Large intestine (tissue), 3 donors: ENCODE measurements at regions not wholly inside any gene's neighbourhood (a gene's known extent, or its start where the extent isn't known, plus 50 kb on each side); places are given as distances from the start of the nearest gene placed in this dataset.
"Not testable (repeated sequence)": the region's sequence is repeated elsewhere in the genome, so short reads cannot be mapped to it uniquely, and the experiment has no call there.

Experiments used
- DNase-seq, 2 donors: peaks; one replicate each; pipeline versions ENCODE4 v3.0.0 to v3.0.0-alpha.2; 2013
- H3K27ac ChIP-seq: one replicate; pipeline ENCODE4 v1.5.1; 2013; ENCODE audit warnings: low read length
- H3K27me3 ChIP-seq: 2 replicates; pipeline ENCODE4 v1.6.1; 2013; ENCODE audit warnings: low read length; ENCODE audit not compliant: control insufficient read depth, insufficient read depth
- H3K36me3 ChIP-seq: 2 replicates; pipeline ENCODE4 v1.6.1; 2013; ENCODE audit warnings: low read length; ENCODE audit not compliant: control insufficient read depth, insufficient read depth
- H3K4me1 ChIP-seq: one replicate; pipeline ENCODE4 v1.6.1; 2013; ENCODE audit warnings: low read length; ENCODE audit not compliant: control insufficient read depth, insufficient read depth
- H3K4me3 ChIP-seq: one replicate; pipeline ENCODE4 v1.5.1; 2013; ENCODE audit warnings: low read length
- H3K9me3 ChIP-seq: one replicate; pipeline ENCODE4 v1.6.1; 2013; ENCODE audit warnings: mild to moderate bottlenecking, low read depth, low read length, moderate library complexity; ENCODE audit not compliant: control insufficient read depth
- WGBS: methylation state at CpG from one replicate; pipeline ENCODE4 v1.1.5; 2013; ENCODE audit warnings: low lambda C conversion rate; ENCODE audit not compliant: insufficient coverage; 5-methylcytosine and 5-hydroxymethylcytosine counted together

DNA sequence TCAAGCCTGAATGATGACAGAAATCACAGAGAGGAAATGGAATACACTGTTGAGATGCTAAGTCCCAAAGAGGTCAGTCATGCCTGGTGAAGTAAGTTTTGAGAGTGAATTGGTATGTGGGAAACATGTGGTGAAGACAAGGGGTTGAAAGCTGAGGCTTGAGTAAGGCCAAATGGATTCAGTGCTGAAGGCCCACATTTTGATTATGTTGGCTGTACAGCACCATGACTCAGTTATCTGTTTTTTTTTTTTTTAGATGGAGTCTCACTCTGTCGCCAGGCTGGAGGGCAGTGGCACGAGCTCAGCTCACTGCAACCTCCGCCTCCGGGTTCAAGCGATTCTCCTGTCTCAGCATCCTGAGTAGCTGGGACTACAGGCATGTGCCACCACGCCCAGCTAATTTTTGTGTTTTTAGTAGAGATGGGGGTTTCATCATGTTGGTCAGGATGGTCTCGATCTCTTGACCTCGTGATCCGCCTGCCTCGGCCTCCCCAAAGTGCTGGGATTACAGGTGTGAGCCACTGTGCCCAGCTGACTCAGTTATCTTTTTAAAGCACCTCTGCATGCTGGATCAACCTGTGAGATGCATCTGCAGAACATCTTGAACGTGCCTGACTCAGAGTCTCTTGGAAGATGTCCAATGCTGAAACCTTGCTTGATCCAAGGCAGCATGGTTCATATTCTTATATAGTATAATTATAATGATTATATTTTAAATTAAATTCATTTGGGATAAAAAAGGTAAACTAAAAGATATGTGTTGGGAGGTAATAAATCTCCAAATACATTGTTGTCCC lies 829.8 kb downstream of the TNS3 start:
- no CpG with 5 or more reads among the region's 11 CpGs for WGBS

DNA sequence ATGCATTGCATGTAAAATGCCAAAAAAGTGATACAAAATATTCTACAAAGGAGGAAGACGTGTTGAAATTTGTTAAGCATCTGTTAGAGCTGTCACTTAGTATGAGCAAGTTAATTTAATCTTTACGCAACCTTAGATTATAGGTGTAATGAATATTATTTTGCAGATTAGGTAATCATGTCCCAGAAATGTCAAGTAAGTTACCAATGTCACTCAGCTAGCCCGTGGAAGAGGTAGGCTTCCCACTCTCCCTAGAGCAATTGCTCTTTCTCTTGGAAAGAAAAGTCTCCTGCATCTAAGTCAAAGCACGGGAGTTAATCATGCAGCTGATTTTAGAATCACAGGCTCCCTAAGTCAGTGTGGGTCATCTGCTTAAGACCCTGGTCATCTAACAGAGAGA lies 830.4 kb upstream of the IGFBP3 start:
- DNase-seq: no peak
- Histone ChIP-seq H3K4me1 (no peaks in the 10 kb centered on the region), H3K9me3 (no peaks in the 10 kb centered on the region), H3K4me3 (no peak overlapping the region), H3K36me3 (no peaks in the 10 kb centered on the region), H3K27me3 (no peaks in the 10 kb centered on the region), H3K27ac (no peak overlapping the region)
- WGBS: 100% methylated on average over 1 of the region's 4 CpGs

More for the DNA sequence above, 829.8 kb downstream of the TNS3 start:
- not testable (repeated sequence) for DNase-seq, H3K27me3 ChIP-seq, H3K4me3 ChIP-seq, H3K4me1 ChIP-seq, H3K27ac ChIP-seq, H3K9me3 ChIP-seq, H3K36me3 ChIP-seq

DNA sequence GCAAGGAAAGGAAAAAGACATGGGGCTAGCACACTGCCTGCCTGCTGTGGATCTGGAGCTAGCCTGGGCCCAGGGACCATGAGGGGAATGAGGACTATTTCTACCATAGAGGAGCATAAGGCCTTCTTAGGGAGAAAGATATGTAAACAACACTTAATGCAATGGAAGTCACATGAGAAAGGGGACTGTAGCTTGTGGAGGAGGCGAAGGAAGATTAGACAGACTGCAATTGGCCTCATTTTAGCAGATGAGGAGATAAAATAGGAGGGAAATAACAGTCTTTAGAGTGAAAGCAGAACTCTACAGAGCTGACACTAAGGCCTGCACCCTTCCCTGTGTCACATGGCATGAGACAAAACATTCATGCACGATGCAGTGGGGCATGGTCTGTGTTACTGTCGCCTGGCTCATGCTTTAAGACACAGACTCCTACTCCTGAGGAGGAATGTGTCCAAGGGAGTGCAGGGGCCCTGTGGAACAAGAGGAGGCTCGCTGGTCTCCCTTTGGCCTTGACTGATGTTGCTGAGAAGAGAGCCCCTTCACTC lies 829.3 kb upstream of the IGFBP3 start:
- Histone ChIP-seq H3K27me3 (no peaks in the 10 kb centered on the region), H3K27ac (no peak overlapping the region), H3K4me3 (no peak overlapping the region), H3K4me1 (no peaks in the 10 kb centered on the region), H3K36me3 (no peaks in the 10 kb centered on the region), H3K9me3 (no peaks in the 10 kb centered on the region)
- DNase-seq: no peak
- no CpG with 5 or more reads among the region's 4 CpGs for WGBS

DNA sequence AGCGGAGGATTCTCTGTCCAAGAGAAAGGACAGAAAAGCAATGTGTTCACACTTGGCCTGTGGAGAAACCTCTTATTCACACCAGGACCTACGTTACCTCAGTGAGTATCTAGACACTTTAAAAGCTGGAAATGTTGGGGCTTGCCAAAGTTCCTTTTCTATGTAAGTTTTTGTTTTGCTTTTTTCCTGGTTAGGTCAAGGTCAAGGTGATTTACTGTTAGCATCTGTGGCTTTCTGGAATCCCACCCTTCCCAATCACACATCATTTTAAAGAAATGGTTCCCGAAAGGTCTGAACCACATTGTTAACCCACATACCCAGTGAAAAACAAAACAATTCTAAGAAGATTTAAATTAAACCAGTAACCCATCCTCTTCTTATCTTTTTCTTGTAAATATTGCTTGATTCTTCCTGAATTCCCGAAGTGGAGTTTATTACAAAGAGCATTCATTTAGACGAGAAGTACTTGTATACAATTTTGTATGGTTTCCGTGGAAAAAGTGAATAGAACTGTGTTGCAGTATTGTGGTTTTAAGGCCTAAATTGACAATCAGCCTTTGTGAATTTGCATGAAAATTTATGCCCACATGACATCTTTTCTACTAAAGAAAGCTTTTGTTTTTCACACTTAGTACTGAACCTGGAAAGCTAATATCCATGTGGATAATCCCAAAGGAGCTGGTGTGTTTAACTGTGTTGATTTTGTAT lies 827.0 kb upstream of the IGFBP3 start:
- no peak for DNase-seq
- no peaks in the 10 kb centered on the region for H3K27me3 ChIP-seq
- H3K9me3 ChIP-seq: no peaks in the 10 kb centered on the region
- no peak overlapping the region for H3K4me3 ChIP-seq
- no peaks in the 10 kb centered on the region for H3K36me3 ChIP-seq
- WGBS: 91% methylated on average over 4 of the region's 6 CpGs
- H3K27ac ChIP-seq: no peak overlapping the region
- no peaks in the 10 kb centered on the region for H3K4me1 ChIP-seq

DNA sequence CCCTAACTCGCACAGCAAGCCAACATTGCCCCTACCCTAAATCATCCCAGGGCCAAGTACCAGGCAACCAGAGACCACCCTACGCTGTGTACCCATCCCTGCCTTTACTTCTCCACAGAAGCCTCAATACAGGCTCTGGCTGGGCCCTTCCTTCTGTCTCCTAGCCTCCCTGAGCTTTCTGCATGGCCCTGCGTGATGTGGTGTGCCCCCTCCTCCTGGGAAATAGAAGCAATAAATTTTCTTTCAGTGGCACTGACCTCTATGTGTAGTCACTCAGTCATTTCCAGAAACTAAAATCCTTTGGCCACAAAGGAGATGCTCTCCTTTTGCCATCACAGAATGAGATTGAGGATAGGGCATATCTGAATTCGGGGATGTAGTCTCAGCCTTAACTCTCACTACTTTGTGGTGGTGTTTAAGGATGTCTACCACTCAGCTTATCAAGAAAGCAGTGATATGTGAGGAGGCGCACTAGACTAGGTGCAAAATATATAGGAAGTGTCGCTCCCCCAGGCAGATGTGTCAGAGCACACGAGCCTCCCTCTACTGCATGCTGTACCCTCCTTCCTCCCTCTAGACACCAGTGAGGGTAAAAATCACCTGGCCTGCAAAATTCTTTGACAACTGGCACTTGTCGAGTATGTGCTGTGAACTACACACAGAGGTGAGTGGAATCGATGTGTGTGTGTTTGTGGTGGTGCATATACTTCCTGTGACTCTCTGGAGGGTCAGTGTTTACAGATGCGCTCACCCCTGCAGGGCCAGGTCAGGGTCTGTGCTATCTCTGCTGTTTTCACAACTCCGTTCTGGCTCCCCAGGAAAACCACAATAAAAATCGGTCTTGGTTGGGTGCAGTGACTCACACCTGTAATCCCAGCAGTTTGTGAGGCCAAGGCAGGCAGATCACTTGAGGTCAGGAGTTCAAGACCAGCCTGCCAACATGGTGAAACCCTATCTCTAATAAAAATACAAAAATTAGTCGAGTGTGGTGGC lies 825.9 kb upstream of the IGFBP3 start:
- no peak for DNase-seq
- Histone ChIP-seq H3K36me3 (no peaks in the 10 kb centered on the region), H3K4me1 (no peaks in the 10 kb centered on the region), H3K4me3 (no peak overlapping the region), H3K9me3 (no peaks in the 10 kb centered on the region), H3K27ac (no peak overlapping the region), H3K27me3 (no peaks in the 10 kb centered on the region)
- WGBS: no CpG with 5 or more reads among the region's 13 CpGs

DNA sequence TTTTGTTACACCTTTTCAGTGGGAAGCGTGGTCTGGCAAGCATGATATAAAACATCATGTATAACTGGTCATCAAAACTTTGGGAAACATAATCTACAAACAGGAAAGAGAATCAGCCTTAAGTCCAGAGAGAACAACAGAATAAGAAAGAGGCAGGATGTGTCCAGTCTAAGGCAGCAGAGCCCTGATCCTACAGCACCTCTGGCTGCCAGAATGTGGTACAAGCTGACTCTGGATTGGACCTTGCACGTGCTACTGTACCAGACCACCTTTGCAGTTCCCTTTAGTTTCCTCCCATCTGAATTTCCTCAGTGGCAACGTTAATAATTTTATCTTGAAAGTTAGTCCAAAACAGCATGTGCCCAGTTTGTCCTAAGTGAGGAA lies 824.6 kb upstream of the IGFBP3 start:
- Histone ChIP-seq H3K9me3 (no peaks in the 10 kb centered on the region), H3K36me3 (no peaks in the 10 kb centered on the region), H3K27me3 (no peaks in the 10 kb centered on the region), H3K4me1 (no peaks in the 10 kb centered on the region), H3K4me3 (no peak overlapping the region), H3K27ac (no peak overlapping the region)
- 100% methylated on average over 1 of the region's 3 CpGs for whole genome bisulfite sequencing
- peak in 1 of 2 donors; percentile 4 for DNase-seq

DNA sequence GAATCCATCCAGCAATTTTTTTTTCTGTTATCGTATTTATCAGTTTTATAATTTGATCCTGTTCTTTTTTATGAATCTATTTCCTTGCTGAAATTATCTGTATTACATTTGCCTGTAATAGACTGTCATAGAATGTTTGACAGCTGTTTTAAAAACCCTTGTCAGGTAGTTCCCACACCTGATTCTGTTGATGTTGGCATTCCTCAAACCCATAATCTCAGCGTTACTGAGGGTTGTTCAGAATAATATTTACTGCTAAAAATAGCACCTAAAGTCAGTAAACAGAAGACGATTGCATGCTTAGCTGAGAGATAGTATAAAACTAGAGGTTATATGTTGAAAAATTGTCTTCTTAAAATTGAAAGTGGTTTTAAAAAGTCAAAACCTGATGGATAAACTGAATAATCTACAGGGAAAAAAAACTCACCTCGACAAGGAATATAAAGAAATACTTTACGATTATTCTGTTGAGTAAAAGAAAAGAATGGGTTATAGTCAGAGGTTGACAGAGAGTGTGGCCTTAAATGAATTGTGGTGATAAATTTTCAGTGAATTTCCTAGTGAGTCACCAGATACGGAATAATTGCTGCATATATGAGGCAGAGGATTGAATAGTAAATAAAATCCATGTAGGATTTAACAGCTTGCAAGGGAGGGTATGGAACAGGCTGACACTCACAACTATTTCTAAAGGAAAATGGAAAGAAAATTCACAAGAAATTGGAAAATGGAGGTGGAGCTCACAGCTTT lies 824.1 kb upstream of the IGFBP3 start:
- Histone ChIP-seq H3K9me3 (no peaks in the 10 kb centered on the region), H3K4me3 (no peak overlapping the region), H3K27ac (no peak overlapping the region), H3K27me3 (no peaks in the 10 kb centered on the region), H3K4me1 (no peaks in the 10 kb centered on the region), H3K36me3 (no peaks in the 10 kb centered on the region)
- WGBS: 72% methylated on average over 5 of the region's 6 CpGs
- no peak for DNase-seq

DNA sequence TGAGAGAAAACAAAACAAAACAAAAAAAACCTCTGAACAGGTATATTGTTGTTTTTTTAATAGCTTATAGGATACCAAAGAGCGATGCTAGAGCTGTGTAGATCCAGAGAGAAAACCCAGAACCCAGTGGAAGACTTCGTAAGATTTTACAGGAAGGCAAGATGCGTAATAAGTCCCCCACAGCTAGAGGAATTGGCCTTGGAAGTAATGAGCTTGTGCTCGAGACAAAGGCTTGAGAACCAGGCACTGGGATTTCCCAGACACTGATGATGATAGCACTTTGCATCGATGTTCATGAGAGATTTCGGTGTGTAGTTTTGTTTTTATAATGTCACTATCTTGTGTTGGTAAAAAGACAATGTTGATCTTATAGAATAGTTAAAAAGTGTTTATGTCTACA lies 821.5 kb upstream of the IGFBP3 start:
- H3K36me3 ChIP-seq: no peaks in the 10 kb centered on the region
- DNase-seq: no peak
- no peaks in the 10 kb centered on the region for H3K9me3 ChIP-seq
- H3K4me1 ChIP-seq: no peaks in the 10 kb centered on the region
- WGBS: no CpG with 5 or more reads among the region's 6 CpGs
- H3K27me3 ChIP-seq: no peaks in the 10 kb centered on the region
- H3K4me3 ChIP-seq: no peak overlapping the region
- H3K27ac ChIP-seq: no peak overlapping the region

DNA sequence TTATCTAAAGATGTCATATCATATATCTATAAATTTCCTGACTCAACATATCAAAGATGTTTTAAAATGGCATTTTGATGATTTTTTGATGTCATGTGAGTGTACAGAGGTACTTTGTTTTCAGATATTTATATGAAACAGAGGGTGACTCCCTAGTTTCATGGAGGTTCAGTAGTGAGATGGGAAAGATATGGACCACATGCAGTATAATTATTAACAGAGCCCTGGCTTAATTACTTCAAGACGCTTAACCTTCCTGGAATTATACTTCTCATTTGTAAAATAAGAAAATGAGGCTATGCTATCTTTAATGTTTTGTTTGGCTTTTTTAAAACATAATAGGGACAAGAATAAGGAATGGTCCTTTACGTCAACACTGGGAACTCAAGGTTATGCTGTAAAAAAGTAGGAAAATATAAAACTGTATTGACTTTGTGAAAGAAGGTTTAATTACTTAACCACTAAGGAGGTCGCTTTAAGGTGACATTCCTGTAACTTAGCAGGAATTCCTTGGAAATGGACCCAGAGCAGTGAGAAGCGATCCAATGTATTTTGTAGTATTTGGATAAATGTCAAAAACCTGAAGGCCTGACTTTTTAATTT lies 821.0 kb upstream of the IGFBP3 start:
- no peak overlapping the region for H3K4me3 ChIP-seq
- DNase-seq: peak in 1 of 2 donors; percentile 8
- no peak overlapping the region for H3K27ac ChIP-seq
- 48% methylated on average over 3 of the region's 4 CpGs for WGBS
- no peaks in the 10 kb centered on the region for H3K9me3 ChIP-seq
- H3K27me3 ChIP-seq: no peaks in the 10 kb centered on the region
- H3K36me3 ChIP-seq: no peaks in the 10 kb centered on the region
- no peaks in the 10 kb centered on the region for H3K4me1 ChIP-seq
